HuH-7.5 (cell line): ENCODE measurements at regions not wholly inside any gene's neighbourhood (a gene's known extent, or its start where the extent isn't known, plus 50 kb on each side); places are given as distances from the start of the nearest gene placed in this dataset.

ENCODE experiments used
- DNase-seq: peaks from one replicate; pipeline ENCODE4 v3.0.0; 2011; ENCODE audit warnings: low spot score

DNA sequence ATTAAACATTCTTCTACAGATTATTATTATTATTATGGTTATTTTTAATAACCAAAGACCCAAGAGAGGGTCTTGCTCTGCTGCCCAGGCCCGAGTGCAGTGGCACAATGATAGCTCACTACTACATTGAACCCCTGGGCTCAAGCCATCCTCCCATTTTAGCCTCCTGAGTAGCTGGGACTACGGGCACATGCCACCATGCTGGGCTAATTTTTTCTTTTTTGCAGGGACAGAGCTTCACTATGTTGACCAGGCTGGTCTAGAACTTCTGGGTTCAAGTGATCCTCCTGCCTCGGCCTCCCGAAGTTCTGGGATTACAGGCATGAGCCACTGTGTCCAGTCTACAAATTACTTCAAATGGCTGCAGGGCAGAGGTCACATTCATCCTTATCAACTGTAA is 179.8 kb downstream of the KCNRG start:
- no peak for DNase-seq

DNA sequence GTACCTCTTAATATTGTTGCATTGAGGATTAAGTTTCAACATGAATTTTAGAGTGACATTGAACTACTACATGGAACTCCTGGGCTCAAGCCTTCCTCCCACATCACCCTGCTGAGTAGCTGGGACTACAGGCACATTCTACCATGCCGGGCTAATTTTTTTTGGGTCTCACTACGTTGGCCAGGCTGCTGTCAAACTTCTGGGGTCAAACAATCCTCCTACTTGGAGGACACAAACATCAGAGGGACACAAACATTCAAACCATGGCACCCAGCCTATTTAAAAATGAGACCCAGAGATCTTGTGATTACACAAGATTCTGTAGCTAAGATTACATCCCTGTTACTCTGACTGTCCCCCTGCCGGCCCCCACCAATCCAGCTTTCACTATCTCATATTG is 180.9 kb downstream of the KCNRG start:
- DNase-seq, result no peak

DNA sequence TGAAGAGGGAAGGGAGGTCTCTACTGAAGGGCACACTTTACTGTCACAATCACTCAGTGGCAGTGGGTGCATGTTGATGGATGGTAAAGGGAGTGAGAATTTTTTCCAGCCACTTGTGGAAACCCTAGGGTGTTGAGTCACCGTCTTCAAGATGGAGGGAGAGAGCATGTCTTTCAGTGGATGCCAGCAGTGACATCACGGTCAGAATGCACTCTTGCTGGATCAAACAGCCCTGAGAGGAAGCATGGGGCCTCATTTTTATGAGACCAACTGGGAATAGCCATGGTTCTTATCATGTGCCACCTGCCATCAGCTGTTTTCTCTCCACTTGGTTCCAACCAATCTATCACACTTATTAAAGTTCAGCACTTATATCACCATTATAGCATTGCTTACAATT is 182.5 kb downstream of the KCNRG start:
- no peak for DNase-seq

DNA sequence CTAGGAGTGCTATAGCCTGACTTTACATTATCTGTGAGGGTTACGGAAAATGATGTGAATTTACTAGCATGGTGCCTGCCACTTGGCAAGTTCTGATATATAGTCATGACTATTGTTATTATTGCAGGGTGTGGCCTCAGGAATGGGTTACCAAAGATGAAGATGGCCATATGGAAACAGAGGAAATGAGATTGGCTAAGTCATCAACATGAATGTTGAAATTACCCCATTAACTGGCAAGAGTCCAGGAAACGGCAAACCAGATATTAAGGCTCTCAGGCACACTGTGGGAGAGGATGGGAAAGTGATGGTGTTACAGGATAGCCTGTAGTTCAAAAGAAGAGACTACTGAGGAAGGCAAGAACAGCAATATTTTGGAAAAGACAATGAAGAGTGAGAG is 183.3 kb downstream of the KCNRG start:
- no peak for DNase-seq

DNA sequence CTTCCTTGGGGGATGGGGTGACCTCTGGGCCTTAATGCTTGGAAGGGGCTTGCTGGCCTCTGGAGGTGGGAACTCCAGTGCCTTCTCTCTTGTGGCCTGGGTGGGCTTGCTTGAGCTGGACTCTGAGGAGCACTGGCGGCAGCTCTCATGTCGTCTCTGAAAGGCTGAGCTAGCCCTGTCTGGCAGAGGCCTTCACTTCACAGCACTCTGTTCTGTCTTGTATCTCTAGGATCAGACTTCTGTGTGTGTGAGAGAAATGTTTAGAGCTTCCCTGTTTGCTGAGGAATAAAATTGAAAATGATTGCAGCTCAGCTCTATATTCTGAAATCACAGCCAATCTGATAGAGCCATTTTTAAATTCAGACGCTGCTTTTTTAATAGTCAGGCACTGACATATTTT is 185.3 kb downstream of the KCNRG start:
- DNase-seq, result no peak

DNA sequence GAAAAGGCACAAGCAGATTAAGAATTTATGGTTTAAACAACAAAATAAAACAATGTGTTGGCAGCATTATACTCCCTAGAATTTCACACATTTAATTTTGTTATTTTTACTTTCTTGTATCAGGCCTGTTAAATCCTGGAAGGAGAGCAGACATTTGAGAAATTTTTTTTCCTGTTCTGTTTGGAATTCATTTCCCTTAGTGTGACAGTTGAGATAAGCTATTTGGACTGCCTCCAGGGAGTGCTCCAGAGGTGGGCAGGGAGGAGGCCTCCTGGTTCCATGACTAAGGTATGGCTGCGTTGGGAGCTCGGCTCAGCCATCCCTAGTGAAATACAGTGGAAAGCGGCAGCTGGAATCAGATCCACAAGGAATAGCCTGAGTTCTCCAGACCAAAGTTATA is 185.7 kb downstream of the KCNRG start:
- DNase-seq, result no peak

DNA sequence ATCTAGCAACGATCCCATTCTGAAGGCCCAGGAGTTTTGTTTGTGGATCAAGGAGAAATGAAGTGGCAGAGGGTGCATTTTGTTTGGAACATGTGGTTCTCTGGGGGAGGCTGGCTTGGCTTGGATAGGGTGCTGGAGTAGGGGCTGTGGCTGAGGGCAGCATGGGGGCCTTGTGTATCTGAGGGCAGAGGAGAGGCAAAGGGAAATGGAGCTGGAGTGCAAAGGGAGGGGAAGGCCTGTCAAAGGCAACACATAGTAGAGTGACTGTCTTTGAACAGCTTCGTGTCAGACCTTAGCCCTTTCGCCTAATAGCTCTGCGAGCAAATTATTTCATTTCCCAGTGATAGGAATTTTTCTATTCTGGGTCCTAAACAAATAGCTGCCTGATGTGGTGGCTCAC is 187.2 kb downstream of the KCNRG start:
- DNase-seq, result no peak

DNA sequence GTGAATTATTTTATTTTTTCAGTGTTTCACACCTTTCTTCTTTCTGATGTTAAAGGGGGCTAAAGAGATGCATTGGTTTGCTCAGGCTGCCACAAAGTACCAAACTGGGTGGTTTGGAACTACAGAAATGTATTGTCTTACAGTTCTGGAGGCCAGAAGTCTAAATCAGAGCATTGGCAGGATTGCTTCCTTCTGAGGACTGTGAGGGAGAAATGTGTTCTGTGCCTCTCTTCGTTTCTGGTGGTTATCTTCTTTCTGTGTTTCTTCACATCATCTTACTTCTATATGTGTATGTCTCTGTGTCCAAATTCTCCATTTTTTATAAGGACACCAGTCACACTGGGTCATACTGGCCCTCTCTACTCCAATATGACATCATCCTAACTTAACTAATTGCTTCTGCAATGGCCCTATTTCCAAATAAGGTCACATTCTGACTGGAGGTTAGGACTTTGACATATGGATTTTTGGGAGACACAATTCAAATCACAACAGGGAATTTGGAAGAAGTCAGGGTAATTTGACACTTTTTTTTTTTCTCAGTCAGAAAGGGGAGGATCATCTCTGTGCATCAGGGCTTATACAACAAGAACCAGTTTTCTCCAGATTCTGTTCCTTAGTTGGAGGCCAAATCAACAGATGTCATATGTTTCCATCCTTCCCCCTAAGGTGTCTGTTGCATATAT is 188.2 kb downstream of the KCNRG start:
- no peak for DNase-seq

DNA sequence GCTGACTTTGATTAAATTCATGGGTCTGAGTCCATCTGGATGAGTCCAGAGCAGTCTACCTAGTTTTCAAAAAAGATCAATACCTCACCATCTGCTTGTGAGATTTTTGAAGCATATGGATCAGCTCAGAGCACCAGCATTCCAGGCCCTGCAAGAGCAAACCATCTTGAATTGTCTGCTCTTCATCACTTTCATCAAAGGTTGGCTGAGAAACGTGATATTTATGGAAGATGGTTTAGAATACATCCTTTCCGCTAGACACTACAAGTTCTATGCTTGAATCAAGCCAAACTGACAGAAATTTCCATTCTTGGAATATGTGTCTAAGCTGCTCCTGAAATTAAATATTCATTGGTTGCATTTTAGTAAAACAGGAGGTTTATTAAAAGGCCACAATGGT is 190.3 kb downstream of the KCNRG start:
- no peak for DNase-seq

DNA sequence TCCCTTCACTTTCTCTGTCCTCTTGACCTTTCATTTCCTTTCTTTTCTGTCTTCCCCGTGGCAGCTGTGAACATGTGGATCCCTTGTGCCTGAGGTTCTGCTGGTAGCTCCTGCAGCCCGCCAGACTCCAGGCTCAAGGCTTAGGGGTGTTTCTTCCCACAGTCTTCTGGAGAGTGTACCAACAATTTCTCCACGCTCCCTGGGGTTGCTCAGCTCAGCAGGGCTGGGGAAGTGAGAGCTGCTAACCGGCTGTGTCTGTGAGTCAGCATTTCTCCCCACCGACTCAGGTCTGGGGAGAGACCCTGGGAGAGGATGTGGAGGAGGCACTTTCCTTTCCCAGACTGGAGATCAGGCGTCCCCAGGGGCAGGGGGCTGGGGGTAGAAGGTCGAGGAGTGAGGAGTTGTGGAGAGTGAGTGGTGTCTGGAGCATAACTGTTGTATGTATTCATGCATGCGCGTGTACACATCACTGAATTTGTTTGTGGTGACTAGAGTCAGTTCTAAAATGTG is 193.6 kb downstream of the KCNRG start:
- no peak for DNase-seq

DNA sequence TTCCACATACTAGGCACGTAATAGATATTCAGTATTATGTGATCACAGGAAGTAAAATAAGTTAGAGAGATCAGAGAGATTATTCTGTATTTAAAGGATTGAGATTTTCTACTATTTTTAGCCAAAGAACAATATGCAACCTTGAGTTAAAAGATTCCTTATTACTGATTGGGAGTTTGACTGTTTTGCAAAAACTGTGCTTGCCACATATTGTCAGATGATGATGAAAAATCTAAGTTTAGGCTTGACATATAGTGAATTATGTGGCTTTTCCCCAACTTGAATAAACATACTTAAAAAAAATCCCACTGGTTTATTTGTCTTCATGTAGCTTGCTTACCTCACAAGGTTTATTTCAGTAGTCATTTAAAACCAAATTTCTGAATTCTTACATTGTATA is 194.4 kb downstream of the KCNRG start:
- DNase-seq, result no peak

DNA sequence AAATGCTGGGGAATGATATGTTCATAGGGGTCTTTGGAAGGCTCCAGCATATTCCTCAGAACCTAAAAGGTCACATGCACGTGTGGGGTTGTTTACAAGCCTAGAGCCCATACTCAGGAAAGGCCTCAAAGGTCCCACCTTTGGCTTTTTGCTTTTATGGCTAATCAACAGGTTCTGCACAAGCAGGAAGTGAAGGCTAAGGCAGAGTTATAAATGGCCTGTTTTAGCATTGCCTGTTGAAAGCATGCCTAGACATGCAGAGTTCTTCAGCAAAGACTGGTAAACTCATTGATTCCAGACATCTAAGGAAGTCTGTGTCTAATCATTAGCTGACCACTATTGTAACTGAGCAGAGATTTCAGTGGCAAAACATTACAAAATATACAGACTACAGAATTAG is 198.3 kb downstream of the KCNRG start:
- DNase-seq, result no peak

DNA sequence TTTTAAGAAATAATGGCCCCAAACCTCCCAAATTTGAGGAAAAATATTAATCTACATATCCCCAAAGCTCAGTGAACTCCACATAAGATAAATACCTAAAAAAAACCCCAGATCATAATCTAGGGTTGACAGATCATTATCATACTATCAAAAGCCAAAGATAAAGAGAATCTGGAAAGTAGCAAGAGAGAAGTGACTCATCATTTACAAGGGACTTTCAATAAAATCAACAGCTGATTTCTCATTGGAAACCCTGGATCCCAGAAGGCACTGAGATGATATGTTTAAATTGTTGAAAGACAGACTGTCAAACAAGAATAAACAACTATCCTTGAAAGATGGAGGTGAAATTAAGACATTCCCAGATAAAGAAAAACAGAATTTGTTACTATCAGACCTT is 199.3 kb downstream of the KCNRG start:
- DNase-seq, result no peak

DNA sequence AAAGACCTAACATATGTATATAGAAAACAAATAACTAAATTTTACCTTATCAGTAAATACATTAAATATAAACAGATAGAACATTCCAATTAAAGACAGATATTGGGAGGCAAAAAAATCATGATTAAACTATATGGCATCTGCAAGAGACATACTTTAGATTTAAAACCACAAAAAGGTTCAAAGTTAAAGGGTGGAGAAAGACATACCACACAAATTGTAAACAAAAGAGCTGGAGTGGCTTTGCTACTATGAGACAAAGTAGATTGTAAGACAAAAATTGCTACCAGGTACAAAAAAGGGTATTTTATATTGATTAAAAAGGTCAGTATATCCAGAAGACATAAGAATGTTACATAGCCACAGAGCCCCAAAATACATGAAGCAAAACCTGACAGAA is 200.2 kb downstream of the KCNRG start:
- no peak for DNase-seq

DNA sequence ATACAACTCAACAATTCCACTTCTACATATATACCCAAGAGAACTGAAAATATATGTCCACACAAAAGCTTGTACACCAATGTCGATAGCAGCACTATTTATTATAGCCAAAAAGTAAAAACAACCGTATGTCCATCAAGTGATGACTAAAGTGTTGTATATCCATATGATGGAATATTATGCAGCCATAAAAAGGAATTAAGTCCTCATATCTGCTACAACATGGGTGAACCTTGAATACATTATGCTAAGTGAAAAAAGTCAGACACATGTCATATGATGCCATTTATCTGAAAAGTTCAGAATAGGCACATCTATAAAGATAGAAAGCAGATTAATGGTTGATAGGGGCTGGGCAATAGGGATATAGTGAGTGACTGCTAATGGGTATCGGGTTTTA is 204.5 kb downstream of the KCNRG start:
- DNase-seq, result no peak

DNA sequence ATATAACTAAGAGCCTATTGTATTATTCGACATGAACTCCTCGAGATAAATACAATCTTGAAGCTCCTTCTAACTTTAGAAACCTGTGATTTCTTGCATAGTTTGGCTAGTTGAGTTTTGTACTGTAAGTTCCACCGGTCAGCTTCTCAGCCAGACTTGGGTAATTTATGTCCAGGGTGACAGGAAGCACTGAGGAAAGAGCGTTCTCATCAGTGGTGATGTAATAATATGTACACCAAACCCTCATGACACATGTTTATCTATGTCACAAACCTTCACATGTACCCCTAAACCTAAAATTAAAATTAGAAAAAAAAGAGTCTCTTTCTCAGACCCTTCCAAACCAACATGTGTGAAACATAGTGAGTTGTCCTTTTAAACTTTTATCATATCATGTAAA is 205.7 kb downstream of the KCNRG start:
- DNase-seq, result no peak

DNA sequence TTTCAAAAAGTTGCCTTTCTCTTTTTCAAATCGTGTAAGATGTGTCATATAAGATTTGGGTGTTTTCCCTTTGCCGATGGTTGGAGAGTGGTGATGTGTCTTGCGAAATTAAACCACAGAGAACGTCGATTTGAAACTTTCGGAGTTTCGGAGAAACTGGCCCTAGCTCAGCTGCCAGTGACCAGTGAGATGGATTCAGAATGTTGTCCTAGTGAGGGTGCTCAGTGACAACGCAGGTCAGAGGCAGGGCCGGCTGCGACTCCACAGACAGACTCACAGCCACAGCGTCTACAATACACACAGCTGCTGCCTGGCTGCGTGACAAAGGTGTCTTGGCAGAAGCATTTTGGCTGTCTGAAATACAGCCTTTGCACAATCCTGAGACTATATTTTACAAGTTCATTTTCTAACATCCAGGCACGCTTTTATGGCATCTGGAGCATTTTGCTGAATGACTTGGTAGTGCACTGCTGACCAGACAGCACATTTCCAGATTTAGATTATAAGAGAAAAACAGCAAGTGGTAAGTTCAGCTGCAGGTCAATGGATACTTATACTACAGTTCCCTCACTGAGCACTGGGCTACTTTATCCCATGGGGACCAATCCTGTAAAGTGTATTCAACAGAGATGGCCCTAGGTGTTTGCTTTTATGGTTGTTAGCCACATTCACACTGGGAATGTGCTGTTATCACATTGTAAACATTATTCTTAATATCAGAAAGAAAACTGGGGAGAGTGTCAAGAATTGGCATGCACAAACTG is 207.5 kb downstream of the KCNRG start:
- DNase-seq, result no peak

DNA sequence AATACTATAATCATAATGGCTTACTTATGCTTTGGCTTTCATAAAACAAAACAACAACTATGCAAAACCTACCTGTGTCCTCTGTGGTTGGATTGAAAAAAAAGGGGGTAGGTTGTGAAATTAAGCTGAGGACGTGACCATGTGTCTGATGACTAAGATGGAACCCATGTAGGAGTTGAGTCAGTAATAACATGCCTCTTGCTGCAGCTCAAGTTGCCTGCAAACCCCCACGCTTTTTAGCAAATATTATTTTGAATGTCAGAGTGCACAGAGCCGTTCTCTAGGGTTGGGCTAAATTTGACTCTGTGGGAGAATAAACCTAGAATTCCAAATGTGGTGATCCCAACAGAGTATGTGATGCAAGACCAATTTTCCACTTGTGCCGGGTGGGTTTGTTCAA is 209.3 kb downstream of the KCNRG start:
- DNase-seq, result no peak

DNA sequence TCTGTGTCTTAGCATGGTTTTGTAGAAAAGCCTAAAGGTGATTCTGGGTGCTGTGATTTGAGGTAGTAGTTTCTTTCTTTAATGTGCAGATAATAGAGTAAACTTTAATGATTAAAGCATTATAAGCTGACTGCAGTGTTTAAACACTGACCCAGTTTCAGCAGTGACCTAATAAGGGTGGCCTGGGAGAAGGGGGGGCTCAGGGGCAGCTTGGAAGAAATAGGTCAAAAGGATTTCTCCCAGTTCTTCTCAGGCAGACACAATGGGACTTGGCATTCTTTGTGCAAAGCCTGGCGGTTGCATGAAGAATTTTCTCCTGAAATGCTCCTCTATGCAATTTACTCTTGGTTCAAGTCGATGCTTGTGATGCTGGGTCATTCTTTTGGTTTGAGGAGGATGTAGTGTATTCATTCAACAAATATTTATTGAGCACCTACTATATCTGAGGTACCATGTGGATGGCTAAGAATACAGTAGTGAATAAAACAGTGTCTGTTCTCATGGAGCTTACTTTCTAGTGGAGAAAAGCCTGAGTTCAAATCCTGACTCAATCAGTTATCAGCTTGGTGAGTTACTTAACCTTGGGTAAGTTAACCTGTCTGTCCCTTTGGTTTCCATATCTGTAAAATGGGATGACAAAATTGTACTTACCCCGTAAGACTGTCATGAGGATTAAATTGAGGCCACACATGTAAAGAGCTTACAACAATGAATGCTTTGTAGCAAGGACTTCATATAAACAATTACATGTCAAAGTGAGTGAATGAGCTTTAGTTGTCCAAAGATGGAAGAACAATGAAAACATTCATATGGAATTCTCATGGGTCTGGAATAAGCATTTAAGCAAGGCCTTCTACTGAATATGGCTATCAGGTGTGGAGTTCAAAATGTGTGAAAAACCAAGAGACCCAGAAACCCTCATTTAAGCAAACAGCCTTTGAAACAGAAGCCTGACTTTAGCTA is 210.2 kb downstream of the KCNRG start:
- no peak for DNase-seq

DNA sequence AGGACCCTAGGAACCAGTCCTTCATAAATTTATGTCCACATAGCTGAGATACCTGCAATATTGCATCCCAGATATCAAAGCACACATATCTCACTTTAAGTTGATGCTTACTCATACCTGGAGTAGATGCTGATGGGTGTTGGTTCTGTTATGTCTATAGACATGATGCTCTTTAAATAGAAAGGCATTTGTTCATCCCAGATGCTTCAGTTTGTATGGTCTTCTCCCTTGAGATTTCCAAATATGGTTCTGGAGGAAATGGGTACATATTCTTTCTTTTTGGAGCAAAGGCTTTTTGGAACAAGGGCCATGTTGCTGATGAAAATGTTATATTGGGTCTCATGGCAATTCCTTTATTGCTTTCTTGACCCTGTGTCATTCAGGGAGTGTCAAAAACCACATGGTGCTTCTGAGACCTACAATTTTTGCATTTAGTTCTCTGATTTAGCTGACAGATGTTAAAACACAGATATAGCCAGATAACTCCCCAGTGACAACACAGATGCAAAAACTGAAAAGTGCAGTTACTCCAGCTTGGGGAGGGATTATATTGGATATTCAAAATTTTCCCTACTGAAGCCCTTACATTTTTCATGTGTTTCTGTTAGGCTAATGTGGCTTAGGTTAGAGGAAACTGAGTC is 211.4 kb downstream of the KCNRG start:
- no peak for DNase-seq

DNA sequence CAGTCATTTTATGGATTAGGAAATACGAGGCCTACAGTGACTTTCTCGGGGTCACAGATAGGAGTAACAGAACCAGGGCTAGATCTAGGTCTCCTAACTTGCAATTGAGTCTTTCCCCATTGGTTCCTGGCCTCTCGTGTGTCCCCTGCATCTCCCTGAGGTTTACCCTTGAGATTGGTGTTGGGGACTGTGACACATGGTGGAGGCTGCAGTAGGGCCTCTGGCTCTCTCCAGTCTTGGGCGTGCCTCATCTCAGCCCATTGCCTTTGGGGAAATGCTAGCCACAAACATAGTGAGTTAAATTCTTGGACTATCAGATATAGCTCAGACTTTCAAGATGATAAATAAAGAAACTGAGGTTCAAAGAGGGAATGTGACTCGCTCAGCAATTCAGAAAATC is 212.1 kb downstream of the KCNRG start:
- no peak for DNase-seq

DNA sequence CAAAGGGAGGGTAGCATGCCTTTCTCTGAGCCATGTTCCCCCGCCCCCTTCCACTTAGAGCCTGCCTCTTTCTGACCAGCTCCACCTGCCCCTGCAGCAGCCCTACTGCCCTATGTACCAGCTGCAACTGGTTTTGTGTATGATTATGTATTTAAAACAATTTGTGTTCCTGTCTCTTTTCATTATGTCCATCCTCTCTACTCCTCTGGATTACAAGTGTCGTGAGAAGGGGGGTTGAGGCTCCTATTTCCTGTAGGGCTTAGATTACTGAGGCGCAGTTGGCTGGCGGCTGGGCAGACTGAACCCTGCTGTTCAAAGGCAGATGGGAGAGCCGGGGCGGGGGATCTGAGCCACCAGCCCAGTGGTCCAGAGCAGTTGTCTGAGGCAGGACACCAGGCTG is 213.3 kb downstream of the KCNRG start:
- no peak for DNase-seq
